Osteoblast (primary cell): ENCODE measurements at regions not wholly inside any gene's neighbourhood (a gene's known extent, or its start where the extent isn't known, plus 50 kb on each side); places are given as distances from the start of the nearest gene placed in this dataset.

ENCODE experiments used
- DNase-seq: peaks from one replicate; pipeline ENCODE4 v3.0.0; 2011; ENCODE audit warnings: low spot score, mixed read lengths; ENCODE audit not compliant: insufficient read length; ENCODE audit errors: missing footprints
- H2AFZ ChIP-seq: 2 replicates; pipeline ENCODE4 v1.6.0; 2011; ENCODE audit warnings: mild to moderate bottlenecking, low read length
- H3K27ac ChIP-seq: 2 replicates; pipeline ENCODE4 v1.5.1; 2011; ENCODE audit warnings: mild to moderate bottlenecking, low read depth, low read length, moderate library complexity
- H3K27me3 ChIP-seq: 2 replicates; pipeline ENCODE4 v1.6.0; 2012; ENCODE audit warnings: mild to moderate bottlenecking, control low read depth, inconsistent platforms, low read length, moderate library complexity; ENCODE audit not compliant: insufficient read depth
- H3K36me3 ChIP-seq: 2 replicates; pipeline ENCODE4 v1.5.1; 2011; ENCODE audit warnings: mild to moderate bottlenecking, low read length, control low read depth, moderate library complexity; ENCODE audit not compliant: insufficient read depth
- H3K4me1 ChIP-seq: 2 replicates; pipeline ENCODE4 v1.5.1; 2011; ENCODE audit warnings: mild to moderate bottlenecking, low read length, control low read depth, moderate library complexity; ENCODE audit not compliant: insufficient read depth
- H3K4me2 ChIP-seq: 2 replicates; pipeline ENCODE4 v1.6.0; 2011; ENCODE audit warnings: mild to moderate bottlenecking, low read length; ENCODE audit not compliant: insufficient read depth
- H3K4me3 ChIP-seq: fragments of 200-600 bp; sonication (generic); 3 replicates; pipeline ENCODE4 v1.5.1; 2012; ENCODE audit warnings: mild to moderate bottlenecking, low read length, inconsistent platforms; ENCODE audit not compliant: insufficient read depth
- H3K79me2 ChIP-seq: 2 replicates; pipeline ENCODE4 v1.6.0; 2012; ENCODE audit warnings: mild to moderate bottlenecking, low read length, control low read depth, inconsistent platforms; ENCODE audit not compliant: insufficient read depth
- H3K9me3 ChIP-seq: 2 replicates; pipeline ENCODE4 v1.5.1; 2011; ENCODE audit warnings: low read depth, low read length, control low read depth
- H4K20me1 ChIP-seq: 2 replicates; pipeline ENCODE4 v1.6.0; 2012; ENCODE audit warnings: mild to moderate bottlenecking, low read length, control low read depth; ENCODE audit not compliant: insufficient read depth
- CTCF ChIP-seq: IDR thresholded peaks from 2 replicates; pipeline ENCODE4 v1.5.1; 2011; ENCODE audit warnings: mild to moderate bottlenecking, low read depth, low read length, moderate library complexity; ENCODE audit errors: extremely low read depth

GRCh38 chr20:7057611-7058010 is 290.1 kb downstream of the BMP2 start:
- no peak overlapping the region for H3K4me3 ChIP-seq
- no peak overlapping the region for H3K27ac ChIP-seq
- TF ChIP-seq CTCF, result no peak
- no peaks in the 10 kb centered on the region for H3K9me3 ChIP-seq
- no peaks in the 10 kb centered on the region for H3K27me3 ChIP-seq
- no peaks in the 10 kb centered on the region for H3K36me3 ChIP-seq
- H2AFZ ChIP-seq, result no peak overlapping the region
- H3K4me2 ChIP-seq, result no peak overlapping the region
- no peaks in the 10 kb centered on the region for H3K4me1 ChIP-seq
- no peaks in the 10 kb centered on the region for H3K79me2 ChIP-seq
- H4K20me1 ChIP-seq, result no peaks in the 10 kb centered on the region
- DNase-seq, result peak; percentile 22

- Histone ChIP-seq H3K4me2 (no peak overlapping the region), H3K4me3 (no peak overlapping the region), H3K36me3 (no peaks in the 10 kb centered on the region), H3K27ac (no peak overlapping the region), H3K27me3 (no peaks in the 10 kb centered on the region), H3K79me2 (no peaks in the 10 kb centered on the region), H2AFZ (no peak overlapping the region), H3K4me1 (no peaks in the 10 kb centered on the region), H4K20me1 (no peaks in the 10 kb centered on the region), H3K9me3 (no peaks in the 10 kb centered on the region)
- no peak for DNase-seq
- TF ChIP-seq CTCF, result no peak
These were observed 311.3 kb downstream of the BMP2 start for GRCh38 chr20:7078804-7079203.

- Histone ChIP-seq H3K4me2 (no peak overlapping the region), H3K27ac (no peak overlapping the region), H3K4me1 (no peaks in the 10 kb centered on the region), H3K9me3 (no peaks in the 10 kb centered on the region), H3K36me3 (no peaks in the 10 kb centered on the region), H4K20me1 (no peaks in the 10 kb centered on the region), H3K79me2 (no peaks in the 10 kb centered on the region), H3K27me3 (no peaks in the 10 kb centered on the region), H3K4me3 (no peak overlapping the region), H2AFZ (no peak overlapping the region)
- TF ChIP-seq CTCF, result no peak
- DNase-seq, result no peak
These were observed 313.0 kb downstream of the BMP2 start for GRCh38 chr20:7080472-7080871.

- Histone ChIP-seq H3K27me3 (no peaks in the 10 kb centered on the region), H3K36me3 (no peaks in the 10 kb centered on the region), H3K27ac (no peak overlapping the region), H3K4me3 (no peak overlapping the region), H2AFZ (no peak overlapping the region), H3K9me3 (no peaks in the 10 kb centered on the region), H4K20me1 (no peaks in the 10 kb centered on the region), H3K79me2 (no peaks in the 10 kb centered on the region), H3K4me2 (no peak overlapping the region), H3K4me1 (no peaks in the 10 kb centered on the region)
- no peak for TF ChIP-seq CTCF
- no peak for DNase-seq
These were observed 318.0 kb downstream of the BMP2 start for GRCh38 chr20:7085467-7085866.
